ENCODE measurements at regions not wholly inside any gene's neighbourhood (a gene's known extent, or its start where the extent isn't known, plus 50 kb on each side); places are given as distances from the start of the nearest gene placed in this dataset.

DNA sequence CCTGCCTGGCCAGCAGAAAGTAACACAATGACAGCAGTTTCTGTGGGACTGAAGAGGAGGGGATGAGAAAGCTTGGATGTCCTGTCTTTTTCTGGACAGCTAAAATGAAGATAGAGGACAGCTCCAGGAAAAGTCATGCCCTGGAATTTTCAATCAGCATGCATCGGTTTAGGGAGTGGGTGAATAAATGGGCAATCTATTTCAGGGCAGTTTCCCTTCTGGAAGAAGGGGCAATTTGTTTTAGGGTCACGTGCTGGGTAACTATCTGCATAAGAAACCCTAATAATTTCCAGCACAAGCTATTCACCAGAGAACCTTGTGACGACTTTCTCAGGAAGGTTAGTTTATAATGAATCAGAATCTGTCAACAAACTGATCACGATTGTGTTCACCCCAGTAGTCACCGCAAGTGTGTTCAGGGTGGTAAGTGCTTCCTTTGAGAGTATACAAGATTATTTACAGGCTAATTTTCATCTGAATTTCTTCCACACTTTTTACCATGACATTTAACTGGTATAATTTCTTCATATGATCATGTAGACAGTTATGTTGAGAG is 318.0 kb upstream of the GBE1 start:
- DNase-seq, result no peak

DNA sequence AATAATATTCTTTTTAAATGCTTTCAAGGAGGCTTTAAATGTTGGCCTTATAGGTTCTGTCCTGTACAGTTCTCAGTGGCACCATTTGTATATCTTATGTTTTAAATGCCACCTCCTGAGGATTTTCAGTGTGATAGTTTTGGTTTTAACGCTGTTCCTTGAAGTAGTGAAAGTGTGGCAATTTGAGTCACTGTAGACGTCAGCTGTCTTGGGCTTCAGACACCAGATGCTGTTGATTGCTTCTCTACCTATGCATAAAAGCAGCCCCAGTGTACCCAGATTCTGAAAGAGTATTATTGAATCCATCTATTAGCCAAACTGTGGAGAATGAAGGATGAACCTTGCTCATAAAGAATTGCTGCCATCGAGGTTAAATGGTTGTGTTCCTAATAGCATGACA is 316.8 kb upstream of the GBE1 start:
- DNase-seq, result no peak

DNA sequence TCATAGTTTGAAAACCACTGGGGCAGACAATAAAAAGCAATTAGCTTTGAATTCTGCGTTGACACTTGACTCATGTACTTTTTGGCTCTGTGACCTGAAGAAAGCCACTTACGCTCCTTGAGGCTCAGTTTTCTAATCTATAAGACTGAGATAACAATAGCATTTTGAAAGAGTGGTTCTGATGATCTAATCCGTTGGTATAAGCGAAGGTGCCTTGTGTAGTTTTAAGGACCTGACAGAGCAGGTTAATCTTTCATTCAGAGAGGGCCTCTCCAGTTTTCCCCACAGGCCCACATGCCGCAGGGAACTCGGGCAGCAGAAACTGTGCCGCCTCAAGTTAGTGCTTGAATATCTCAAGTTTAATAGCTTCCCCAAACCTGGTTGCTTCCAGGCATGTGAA is 306.0 kb upstream of the GBE1 start:
- no peak for DNase-seq

DNA sequence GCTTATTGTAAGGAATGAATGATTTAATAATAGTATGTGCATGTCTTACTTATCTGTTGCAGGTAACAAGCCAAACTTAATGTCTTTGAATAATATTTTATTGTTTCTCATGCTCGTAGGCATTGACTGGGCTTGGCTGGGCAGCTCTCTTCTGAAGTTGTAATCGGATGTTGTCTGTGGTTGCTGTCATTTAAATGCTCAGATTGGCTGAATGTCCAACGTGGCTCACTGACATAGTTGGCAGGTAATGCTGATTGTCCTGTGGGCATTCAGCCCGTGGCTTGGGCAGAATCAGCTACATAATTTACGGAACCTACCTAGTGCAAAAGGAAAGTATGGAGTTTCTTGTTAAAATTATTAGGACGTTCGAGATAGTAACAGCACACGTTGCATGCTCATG is 297.4 kb upstream of the GBE1 start:
- no peak for DNase-seq

DNA sequence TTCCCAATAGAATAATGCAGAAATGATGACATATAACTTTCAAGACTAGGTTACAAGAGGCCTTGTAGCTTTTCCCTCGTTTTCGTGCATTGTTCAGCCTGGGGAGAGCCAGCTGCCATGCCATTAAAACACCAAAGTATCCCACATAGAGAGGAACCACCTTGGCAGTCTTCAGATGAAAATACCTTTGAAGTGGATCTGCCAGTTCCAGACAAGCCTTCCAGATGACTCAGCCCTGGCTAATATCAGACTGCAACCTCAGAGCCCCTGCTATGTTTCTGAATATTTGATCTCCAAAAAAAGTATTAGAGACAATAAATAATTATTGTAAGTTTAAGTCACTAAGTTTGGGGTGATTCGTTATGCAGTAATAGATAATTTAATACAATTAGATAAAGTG is 294.3 kb upstream of the GBE1 start:
- DNase-seq, result no peak

DNA sequence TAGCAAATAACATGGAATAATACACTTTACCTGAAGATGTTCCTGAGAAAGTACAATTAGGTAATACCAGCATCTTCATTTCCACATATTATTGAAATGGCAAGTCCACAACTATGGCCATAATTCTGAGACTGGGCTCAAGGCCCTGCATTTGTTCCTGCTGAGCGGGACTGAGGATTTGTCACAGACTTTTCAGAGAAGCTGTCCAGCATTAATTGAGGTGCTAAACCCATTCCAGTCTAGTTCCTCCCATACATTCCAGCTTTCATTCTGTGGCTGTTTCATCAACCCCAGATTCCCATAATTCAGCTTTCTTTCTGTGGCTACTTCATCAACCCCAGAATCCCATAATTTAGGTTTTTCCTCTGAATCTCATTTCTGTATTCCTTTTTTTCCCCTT is 293.4 kb upstream of the GBE1 start:
- no peak for DNase-seq

DNA sequence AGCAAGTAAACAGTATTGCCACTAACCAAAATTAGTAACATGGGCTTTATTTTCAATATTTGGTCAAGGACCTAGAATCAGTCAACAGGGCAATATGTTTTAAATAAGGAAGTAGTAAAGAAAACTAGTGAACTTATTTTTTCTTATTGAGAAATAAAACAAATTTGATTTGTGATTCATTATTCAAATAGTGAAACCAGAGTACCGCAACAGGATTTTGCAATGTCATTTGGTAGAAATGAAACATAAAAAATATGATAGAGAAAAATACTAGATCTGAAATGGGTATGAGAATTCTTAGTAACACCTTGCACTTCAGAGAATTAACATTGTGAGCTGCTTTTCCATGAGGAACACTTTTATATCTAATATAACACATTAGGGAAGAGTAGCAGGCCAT is 291.8 kb upstream of the GBE1 start:
- DNase-seq, result no peak

DNA sequence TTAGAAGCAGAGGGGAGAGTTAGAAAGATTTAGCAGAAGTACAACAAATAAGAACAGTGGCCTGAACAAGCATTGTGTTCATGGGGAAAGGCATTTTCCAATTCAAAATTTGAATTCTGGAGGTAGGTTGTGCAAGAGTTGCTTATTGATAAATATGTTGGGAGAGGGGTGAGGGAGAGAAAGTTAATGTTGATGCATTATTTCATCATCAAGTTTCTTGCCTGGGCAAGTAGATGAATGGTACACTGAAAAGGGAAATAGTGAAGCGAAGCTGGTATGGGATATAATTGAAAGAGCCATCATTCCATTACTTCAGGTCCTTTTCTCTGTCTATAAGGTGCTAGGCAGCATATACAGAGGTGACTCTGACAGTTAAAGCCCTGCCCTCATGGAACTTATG is 288.9 kb upstream of the GBE1 start:
- DNase-seq, result no peak

DNA sequence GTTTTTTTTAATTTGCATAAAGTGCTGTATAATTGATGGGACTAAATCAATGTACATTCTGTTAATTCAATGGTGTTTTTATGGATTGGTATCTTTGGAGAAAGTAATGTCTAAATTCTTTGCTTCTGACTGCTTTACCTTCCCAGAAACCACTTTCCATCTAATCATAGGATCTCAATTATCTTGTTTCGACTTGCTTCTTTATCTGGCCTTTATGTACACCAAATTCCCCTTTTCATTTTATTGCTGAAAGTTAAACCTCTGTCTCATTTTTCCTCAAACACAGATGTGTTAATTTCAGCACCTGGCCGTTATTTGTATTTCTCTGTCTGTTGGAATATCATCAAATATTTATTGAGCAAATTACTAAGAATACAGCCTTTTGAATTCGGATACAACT is 287.3 kb upstream of the GBE1 start:
- DNase-seq, result no peak

DNA sequence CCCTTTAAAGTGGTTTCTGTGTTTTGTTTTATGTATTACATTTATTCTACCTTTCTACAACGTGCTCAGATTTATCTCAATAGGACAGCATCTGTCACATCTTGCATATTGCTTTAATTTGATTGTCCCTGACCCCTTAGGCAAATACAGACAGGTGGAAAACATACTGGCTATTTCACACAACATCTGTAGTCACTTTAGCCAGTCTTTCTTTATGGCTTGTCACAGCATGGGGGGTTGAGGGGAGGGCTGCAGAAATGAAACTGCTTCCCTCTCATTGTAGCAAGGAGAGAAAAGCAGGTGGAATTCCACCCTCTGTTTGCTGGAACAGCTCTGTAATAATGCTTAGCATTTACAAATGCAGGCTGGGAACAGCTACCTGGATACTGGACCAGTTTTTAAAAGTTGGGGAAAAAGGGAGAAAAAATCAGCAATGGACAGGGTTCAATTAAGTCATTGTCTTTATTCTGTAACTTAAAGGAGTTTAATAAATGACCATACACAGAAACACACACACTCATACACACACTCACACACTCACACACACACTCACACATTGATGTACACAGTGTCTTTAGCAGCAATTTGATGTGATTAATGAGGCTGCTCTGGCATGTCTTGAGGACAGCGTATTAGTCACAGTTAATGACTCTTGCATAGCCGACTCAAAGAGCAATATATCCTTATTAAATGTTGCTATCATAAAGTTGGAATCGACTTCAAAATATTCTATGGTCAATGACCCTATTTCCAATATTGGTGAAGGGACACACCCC is 283.7 kb upstream of the GBE1 start:
- DNase-seq, result no peak

DNA sequence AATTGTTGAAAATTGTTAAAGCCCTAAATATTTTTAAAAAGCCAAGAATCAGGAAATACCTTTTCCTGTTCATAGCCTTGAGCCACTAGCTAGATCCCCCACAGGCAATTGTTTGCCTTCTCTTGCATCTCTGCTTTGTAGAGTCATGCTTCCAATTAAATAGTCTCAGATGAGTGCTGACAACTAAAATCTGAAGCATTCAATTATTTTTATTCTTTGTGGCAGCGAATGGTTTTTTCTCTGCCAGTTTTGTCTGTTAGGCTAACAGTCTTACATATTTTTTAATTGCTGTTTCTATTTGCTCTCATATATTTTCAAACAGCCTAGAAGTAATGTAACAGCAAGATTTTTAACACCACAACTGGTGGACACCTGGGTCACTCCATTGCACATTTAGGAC is 277.1 kb upstream of the GBE1 start:
- DNase-seq, result no peak

DNA sequence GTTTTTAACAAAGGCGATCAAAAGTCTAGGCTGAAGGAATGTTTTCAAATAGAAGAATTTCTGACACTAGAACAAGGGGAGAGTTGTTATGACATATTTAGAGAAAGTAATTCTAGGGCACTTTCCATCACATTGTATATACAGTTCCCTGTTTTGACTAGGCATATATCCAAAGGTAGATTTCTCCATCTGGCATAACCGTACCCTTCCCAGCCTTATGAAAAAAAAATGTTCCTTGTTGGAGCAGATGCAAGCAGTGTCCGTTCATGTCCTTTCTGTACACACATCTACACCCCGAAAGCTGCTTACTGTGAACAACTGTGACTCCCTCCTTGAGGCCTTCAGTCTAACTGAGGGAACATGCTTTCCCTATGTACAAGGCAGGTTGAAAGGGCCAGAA is 271.7 kb upstream of the GBE1 start:
- DNase-seq, result no peak

DNA sequence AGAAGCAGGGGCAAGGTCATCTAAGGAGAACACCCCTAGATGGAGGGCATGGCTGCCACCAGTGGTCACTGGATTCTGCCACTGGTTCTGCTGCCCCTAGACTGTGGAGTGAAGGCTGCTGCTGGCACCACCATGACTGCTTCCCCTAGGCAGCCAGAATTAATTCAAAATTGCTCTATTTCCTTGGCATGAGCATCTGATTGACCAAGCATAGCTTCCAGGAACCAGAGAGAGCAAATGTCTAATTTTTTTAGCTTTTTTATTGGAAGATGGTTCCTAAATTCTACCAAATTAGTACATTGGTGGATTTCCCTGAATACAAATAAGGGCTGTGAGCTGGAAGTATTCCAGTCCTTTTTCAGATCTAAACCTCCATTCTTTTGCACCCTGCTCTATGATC is 270.2 kb upstream of the GBE1 start:
- DNase-seq, result no peak

DNA sequence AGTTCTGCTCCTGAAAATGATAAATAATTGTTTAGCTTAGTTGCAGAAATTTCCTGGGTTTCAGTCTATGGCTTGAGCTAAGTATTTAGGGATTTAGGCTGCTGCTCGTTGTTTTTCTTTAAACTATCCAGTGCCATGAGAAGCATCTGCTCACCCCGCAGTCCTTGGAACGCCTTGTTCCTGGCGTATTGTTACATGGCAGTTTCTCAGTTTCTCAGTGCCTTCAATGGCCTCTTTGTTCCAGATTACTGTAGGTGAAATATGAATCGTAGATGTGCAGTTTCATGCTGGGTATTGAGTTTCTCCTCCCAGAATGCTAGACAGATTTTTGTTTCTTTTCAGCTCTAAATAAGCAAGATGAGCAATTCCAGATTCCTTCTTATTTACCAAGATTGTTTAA is 269.5 kb upstream of the GBE1 start:
- DNase-seq, result no peak

DNA sequence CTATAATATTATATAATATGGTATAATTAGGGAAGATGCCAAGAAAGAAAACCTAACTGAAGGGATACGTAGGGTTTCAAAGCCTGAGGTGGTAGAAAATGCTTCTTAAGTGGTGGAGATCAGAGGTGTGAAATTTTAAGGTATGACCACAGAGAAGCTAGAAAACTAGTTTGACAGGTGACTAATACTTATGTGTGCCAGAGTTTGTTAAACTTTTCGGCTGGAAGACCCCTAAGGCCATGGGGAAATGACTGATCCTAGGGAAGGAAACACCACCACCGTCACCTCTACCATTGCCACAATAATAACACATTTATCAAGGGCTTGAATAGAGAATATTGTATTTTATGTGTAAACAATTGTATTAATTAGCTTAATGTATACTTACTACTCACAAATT is 261.4 kb upstream of the GBE1 start:
- no peak for DNase-seq

DNA sequence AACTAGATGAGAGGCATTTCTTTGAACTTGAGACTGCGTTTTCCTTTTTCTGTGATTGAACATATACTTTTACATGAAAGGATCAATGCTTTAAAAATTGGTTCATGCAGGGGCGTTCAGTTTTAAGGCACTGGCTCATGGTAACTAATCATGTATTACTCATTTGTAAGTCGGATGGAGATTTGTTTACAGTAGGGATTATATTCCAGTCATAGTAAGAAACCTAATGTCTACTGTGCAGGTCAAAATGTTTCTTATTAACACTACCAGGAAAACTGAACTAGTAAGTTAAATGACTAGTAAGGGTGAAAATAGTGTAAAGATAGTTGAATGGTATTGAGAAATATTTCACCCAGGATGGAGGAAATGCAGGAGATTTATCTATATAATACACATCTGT is 258.8 kb upstream of the GBE1 start:
- DNase-seq, result no peak

DNA sequence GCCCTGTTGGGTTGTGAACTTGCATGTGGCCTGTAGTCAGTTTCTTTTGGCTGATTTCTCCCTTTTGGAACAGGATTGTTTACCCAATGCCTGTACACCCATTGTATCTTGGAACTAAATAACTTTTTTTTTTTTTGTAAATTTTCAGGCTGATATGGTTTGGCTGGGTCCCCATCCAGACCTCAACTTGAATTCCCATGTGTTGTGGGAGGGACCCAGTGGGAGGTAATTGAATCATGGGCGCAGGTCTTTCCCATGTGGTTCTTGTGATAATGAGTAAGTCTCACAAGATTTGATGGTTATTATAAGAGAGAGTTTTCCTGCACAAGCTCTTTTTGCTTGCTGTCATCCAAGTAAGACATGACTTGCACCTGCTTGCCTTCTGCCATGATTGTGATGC is 253.8 kb upstream of the GBE1 start:
- DNase-seq, result no peak

DNA sequence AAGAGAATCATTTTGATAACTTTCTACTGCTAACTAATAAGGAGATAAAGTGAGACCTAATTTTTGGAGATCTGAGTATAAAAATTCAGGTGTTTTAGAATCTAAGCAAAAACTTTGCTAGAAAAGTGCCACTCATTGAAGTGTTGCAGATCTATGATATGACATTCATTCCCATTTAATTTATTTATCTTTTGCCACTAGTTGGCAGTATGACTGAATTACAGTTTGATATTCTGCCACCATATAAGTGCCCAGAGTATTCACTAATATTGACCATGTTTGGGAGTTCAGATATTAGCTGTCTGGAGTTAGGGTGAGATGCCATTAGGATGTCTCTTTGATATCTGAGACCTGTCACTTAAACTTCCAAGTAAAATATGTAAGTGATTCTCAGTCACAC is 251.3 kb upstream of the GBE1 start:
- no peak for DNase-seq

DNA sequence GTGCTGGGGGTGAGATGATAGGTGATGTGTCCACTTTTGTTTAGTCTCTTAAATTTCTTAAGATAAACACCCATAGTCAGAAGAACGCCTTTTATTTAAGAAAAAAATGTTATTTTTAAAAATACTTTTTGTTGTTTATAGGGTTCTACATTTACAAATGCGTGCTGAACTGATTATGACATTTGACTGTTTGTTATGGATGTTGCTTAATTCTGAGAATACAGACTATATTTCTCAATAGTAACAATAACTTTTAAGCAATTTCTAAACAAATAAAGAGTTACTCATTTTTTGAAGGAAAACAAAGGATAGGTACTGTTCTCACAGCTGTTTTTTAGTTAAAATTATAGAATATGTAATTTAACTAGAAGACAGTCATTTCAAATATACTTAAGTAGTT is 249.9 kb upstream of the GBE1 start:
- no peak for DNase-seq

DNA sequence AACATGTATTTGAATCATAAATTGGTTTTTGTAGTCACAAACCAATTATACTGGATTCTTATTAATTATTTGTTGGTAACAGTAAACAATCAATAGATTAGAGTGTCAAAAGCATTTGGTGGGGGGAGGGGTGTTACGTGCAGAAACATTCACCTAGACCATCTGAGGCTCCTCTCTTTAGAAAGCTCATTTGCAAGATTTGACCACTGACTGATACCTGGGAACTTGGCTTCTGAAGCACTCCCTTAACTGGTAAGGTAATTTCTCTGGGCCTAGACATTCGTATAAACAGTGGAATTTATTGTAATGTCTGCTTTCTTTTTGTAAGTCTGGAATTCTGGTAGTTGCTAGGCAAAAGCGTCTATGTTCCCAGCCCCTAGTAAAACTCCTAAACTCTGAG is 243.8 kb upstream of the GBE1 start:
- DNase-seq, result no peak

DNA sequence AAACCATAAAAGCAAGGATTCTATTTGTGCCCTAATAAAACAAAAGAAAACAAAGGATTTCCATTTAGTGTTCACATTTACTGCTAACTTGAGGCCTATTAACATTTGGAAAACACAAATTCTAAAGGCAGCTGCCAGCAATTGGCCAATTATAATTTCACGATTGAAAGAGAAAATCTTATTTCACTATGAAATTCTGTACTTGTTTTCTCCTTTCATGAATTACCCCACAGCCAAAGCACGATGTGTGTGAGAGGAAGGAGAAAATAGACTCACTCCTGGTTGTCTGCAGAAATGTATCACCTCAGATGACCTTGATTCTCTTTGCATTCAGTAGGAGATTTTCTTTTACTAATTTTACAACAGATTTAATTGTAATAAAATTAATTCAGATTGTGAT is 242.8 kb upstream of the GBE1 start:
- DNase-seq, result no peak

DNA sequence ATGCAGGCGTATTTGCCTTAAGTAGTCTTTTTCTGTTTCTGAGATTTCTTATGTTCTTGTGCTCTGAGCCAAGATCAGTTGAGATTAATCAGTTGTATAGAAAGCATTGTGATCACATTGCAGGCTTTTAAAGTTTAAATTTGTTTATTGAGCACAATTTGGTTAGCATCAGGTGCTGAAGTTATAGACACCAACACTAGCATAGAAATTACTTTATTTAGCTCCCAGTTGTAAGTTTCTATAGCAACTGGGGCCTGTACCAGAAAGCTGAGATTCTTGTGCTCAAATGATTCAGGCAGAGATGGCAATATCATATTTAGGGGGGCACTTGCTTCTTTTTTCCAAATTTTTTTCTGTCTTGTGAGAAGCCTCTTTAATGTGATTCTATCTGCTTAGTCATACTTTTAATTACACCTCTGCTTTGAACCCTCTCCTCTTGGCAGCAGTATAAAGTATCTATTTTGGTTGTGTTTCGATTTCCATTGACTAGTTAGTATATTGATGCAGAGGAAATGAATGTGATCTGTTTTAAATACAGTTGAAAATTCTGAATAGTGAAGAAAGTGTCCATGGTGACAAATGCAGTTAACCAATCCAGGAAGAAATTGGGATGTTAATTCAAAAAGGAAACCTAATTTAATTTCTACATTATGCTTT is 241.7 kb upstream of the GBE1 start:
- DNase-seq, result no peak

DNA sequence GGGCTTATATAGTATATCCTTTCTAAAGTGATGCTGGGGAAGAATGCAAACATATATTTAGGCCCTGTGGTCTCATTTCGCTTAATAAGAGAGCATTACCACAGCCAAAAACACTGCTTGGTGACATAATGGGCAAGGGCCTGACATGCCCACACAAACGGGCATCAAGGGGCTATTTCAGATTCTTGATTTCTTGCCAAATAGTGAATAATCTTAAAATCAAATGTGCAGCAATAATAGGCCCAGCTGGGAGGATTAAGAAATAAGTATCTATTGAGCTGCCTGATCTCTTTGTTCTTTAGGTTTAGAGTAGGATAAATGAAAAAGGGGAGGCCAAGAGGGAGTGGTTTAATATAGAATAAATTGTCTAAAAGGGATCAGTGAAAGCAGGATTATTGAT is 241.0 kb upstream of the GBE1 start:
- DNase-seq, result no peak

DNA sequence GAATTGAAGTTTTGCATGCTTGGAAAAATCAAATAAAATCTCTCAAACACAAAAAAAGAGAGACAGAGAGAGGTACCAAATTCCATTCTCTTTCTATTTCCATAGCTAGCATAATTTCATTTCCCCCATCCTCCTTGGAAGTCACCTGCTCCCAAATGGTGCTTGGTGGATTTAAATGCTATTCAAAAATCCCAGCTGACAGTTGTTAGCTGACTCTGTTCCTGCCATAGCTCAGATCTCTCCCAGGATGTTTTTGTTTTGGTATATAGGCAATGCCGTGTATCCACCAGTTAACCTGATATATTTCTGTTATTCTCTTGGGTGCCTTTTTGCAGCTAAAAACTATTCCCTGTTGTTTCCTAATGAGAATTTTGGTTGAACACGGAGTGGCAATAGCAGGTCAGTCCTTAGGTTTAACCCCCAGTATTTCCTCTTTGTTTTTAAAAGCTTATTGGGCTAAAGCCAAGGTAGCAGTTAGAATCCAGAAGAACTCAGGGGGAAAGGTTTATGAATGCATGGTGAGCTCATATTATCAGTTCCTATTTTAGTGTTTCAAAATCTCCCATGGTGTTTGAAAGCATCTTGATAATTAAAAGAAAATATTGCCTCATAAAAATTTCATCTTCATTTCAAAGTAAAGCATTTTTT is 240.0 kb upstream of the GBE1 start:
- DNase-seq, result no peak

Measured in midbrain (tissue), 1 donor.